ENCODE measurements at regions not wholly inside any gene's neighbourhood (a gene's known extent, or its start where the extent isn't known, plus 50 kb on each side); places are given as distances from the start of the nearest gene placed in this dataset.

DNA sequence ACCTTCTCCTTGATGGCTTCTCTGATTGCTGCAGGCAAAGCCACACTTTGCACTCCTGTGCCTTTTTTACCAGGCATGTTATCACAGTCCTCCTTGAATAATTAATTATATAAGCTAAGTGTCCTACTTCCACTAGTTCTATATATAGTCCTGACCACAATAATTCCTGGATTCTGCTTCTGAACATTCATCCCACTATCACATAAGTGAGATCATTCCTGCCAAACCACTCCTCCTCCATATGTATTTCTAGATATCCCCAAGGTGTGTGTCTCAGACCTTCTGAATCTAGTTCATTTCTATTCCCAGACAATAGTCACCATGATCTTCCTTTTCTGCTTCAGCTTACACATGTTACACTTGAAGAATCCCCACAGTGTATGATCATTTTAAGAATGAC lies 1237.5 kb upstream of the MAP3K7 start:
- TF ChIP-seq TBP (IDR thresholded peaks at IDR 0.05; ENCODE audit: low read depth, low read length) (no peak), POLR2AphosphoS5 (IDR thresholded peaks at IDR 0.05; ENCODE audit: low read depth, low read length) (no peak), ZNF274 (IDR thresholded peaks at IDR 0.05; ENCODE audit: borderline replicate concordance, extremely low read depth, low read length) (no peak), GABPA (IDR thresholded peaks at IDR 0.05; ENCODE audit: borderline replicate concordance, insufficient read depth, low read length) (no peak), BRCA1 (IDR thresholded peaks at IDR 0.05; ENCODE audit: low read depth, low read length) (no peak), TAF1 (IDR thresholded peaks at IDR 0.05; ENCODE audit: low read depth, low read length) (no peak), CREB1 (IDR thresholded peaks at IDR 0.05) (no peak), POLR2A (IDR thresholded peaks at IDR 0.05; ENCODE audit: control extremely low read depth in 1 of 2, low read depth in 2 of 2, low read length in 2 of 2) (no peak), SP1 (IDR thresholded peaks at IDR 0.05; ENCODE audit: low read depth, low read length) (no peak)
- TF ChIP-seq, protein P1, sequence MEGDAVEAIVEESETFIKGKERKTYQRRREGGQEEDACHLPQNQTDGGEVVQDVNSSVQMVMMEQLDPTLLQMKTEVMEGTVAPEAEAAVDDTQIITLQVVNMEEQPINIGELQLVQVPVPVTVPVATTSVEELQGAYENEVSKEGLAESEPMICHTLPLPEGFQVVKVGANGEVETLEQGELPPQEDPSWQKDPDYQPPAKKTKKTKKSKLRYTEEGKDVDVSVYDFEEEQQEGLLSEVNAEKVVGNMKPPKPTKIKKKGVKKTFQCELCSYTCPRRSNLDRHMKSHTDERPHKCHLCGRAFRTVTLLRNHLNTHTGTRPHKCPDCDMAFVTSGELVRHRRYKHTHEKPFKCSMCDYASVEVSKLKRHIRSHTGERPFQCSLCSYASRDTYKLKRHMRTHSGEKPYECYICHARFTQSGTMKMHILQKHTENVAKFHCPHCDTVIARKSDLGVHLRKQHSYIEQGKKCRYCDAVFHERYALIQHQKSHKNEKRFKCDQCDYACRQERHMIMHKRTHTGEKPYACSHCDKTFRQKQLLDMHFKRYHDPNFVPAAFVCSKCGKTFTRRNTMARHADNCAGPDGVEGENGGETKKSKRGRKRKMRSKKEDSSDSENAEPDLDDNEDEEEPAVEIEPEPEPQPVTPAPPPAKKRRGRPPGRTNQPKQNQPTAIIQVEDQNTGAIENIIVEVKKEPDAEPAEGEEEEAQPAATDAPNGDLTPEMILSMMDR (IDR thresholded peaks at IDR 0.05; ENCODE audit: control extremely low read depth in 1 of 3, insufficient read depth in 1 of 3, low read depth in 1 of 3, low read length in 3 of 3) = no peak
- TF ChIP-seq, protein P2, sequence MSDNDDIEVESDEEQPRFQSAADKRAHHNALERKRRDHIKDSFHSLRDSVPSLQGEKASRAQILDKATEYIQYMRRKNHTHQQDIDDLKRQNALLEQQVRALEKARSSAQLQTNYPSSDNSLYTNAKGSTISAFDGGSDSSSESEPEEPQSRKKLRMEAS (IDR thresholded peaks at IDR 0.05) = no peak

All from H1 (cell line).